IMR-90 (cell line): ENCODE measurements at regions not wholly inside any gene's neighbourhood (a gene's known extent, or its start where the extent isn't known, plus 50 kb on each side); places are given as distances from the start of the nearest gene placed in this dataset.

Source experiments
- ATAC-seq: fragments of 200-7000 bp; cut with Tn5 transposase; 2 replicates; pipeline ENCODE4 v1.9.1; 2020; ENCODE audit warnings: low read depth, mild to moderate bottlenecking, moderate library complexity
- BruUV-seq: library from RNA; stranded (reverse); fragments of 400-500 nt; replicated peaks from 2 replicates; lab custom pipeline; 2021; lab: Mats Ljungman, UMichigan
- CTCF ChIA-PET: fragments of 300-600 bp; formaldehyde crosslinking; extraction: SDS; loops from one replicate; lab custom pipeline; 2021; ENCODE audit warnings: antibody characterized with exemption; lab: Yijun Ruan, JAX
- POLR2A ChIA-PET: fragments of 300-600 bp; sonication (Branson Sonifier 250); formaldehyde crosslinking; loops from one replicate; lab custom pipeline; 2022; ENCODE audit warnings: antibody characterized with exemption; ENCODE audit not compliant: unreplicated experiment; lab: Charles Lee
- DNase-seq: peaks from one replicate; pipeline ENCODE4 v3.0.0; 2013
- H2AFZ ChIP-seq: replicated peaks from 2 replicates; pipeline ENCODE3; 2013; ENCODE audit warnings: low read length, mild to moderate bottlenecking; ENCODE audit not compliant: poor library complexity
- H2AK5ac ChIP-seq: 2 replicates; pipeline ENCODE4 v1.6.1; 2013; ENCODE audit warnings: low read depth, low read length, inconsistent platforms
- H2AK9ac ChIP-seq: replicated peaks from 2 replicates; pipeline ENCODE3; 2013; ENCODE audit warnings: mild to moderate bottlenecking, low read depth, low read length, moderate library complexity; ENCODE audit not compliant: poor library complexity
- H2BK120ac ChIP-seq: 2 replicates; pipeline ENCODE4 v1.6.1; 2013; ENCODE audit warnings: low read depth, low read length, inconsistent platforms
- H2BK15ac ChIP-seq: 3 replicates; pipeline ENCODE4 v1.6.1; 2013; ENCODE audit warnings: low read depth, low read length, inconsistent platforms
- H2BK20ac ChIP-seq: 2 replicates; pipeline ENCODE4 v1.6.1; 2013; ENCODE audit warnings: low read depth, mild to moderate bottlenecking, inconsistent platforms, low read length, moderate library complexity
- H2BK5ac ChIP-seq: 2 replicates; pipeline ENCODE4 v1.6.1; 2013; ENCODE audit warnings: mild to moderate bottlenecking, low read depth, low read length, inconsistent platforms; ENCODE audit not compliant: poor library complexity, severe bottlenecking
- H3K14ac ChIP-seq: replicated peaks from 2 replicates; pipeline ENCODE4 v1.6.1; 2013; ENCODE audit warnings: low read depth, low read length, inconsistent platforms
- H3K18ac ChIP-seq: 2 replicates; pipeline ENCODE4 v1.6.1; 2013; ENCODE audit warnings: low read depth, low read length, control low read depth
- H3K23ac ChIP-seq: 2 replicates; pipeline ENCODE4 v1.6.1; 2013; ENCODE audit warnings: low read depth, low read length, inconsistent platforms
- H3K27ac ChIP-seq: 2 replicates; pipeline ENCODE4 v1.5.1; 2013; ENCODE audit warnings: mild to moderate bottlenecking, control low read depth, low read length; ENCODE audit not compliant: insufficient read depth
- H3K27me3 ChIP-seq: 2 replicates; pipeline ENCODE4 v1.6.1; 2013; ENCODE audit warnings: low read length; ENCODE audit not compliant: control insufficient read depth, insufficient read depth
- H3K36me3 ChIP-seq: 2 replicates; pipeline ENCODE4 v1.6.1; 2013; ENCODE audit warnings: low read length, mixed read lengths; ENCODE audit not compliant: control insufficient read depth, insufficient read depth
- H3K4ac ChIP-seq: 2 replicates; pipeline ENCODE4 v1.6.1; 2013; ENCODE audit warnings: low read depth, low read length, inconsistent platforms
- H3K4me1 ChIP-seq: 2 replicates; pipeline ENCODE4 v1.6.1; 2013; ENCODE audit warnings: low read length, mixed read lengths; ENCODE audit not compliant: control insufficient read depth, insufficient read depth
- H3K4me2 ChIP-seq: 2 replicates; pipeline ENCODE4 v1.6.1; 2013; ENCODE audit warnings: low read depth, mild to moderate bottlenecking, control low read depth, low read length, moderate library complexity
- H3K4me3 ChIP-seq: 2 replicates; pipeline ENCODE4 v1.5.1; 2013; ENCODE audit warnings: low read depth, mild to moderate bottlenecking, control low read depth, low read length, moderate library complexity; ENCODE audit not compliant: insufficient read depth
- H3K56ac ChIP-seq: 2 replicates; pipeline ENCODE4 v1.6.1; 2013; ENCODE audit warnings: low read length, inconsistent platforms; ENCODE audit not compliant: insufficient read depth; ENCODE audit errors: extremely low read depth
- H3K79me1 ChIP-seq, 2 experiments: 2 replicates each; pipeline ENCODE4 v1.6.1; 2013; ENCODE audit warnings: low read length in 2 of 2, inconsistent platforms in 1 of 2, low read depth in 1 of 2
- H3K9ac ChIP-seq: 2 replicates; pipeline ENCODE4 v1.6.1; 2013; ENCODE audit warnings: low read depth, low read length, control low read depth
- H3K9me1 ChIP-seq: 2 replicates; pipeline ENCODE4 v1.6.1; 2013; ENCODE audit warnings: low read length, inconsistent platforms; ENCODE audit not compliant: insufficient read depth
- H3K9me3 ChIP-seq: 2 replicates; pipeline ENCODE4 v1.6.1; 2013; ENCODE audit warnings: low read length; ENCODE audit not compliant: control insufficient read depth, insufficient read depth
- H4K20me1 ChIP-seq: 2 replicates; pipeline ENCODE4 v1.6.1; 2013; ENCODE audit warnings: low read length, inconsistent platforms; ENCODE audit not compliant: insufficient read depth
- H4K5ac ChIP-seq: 2 replicates; pipeline ENCODE4 v1.6.1; 2013; ENCODE audit warnings: mild to moderate bottlenecking, low read depth, low read length, control low read depth
- H4K8ac ChIP-seq, 2 experiments: 2 replicates each; pipeline ENCODE4 v1.6.1; 2013; ENCODE audit warnings: low read depth in 2 of 2, low read length in 2 of 2, control low read depth in 1 of 2, inconsistent platforms in 1 of 2
- H4K91ac ChIP-seq: 2 replicates; pipeline ENCODE4 v1.6.1; 2013; ENCODE audit warnings: low read depth, low read length, inconsistent platforms; ENCODE audit not compliant: insufficient read depth
- BHLHE40 ChIP-seq: fragments of 150-350 bp; IDR thresholded peaks from 2 replicates; pipeline ENCODE4 v1.6.1; 2016; ENCODE audit warnings: mild to moderate bottlenecking, low read depth, low read length
- CEBPB ChIP-seq: IDR thresholded peaks from 2 replicates; pipeline ENCODE4 v1.6.1; 2012; ENCODE audit warnings: low read depth, low read length, improper control_type of control experiment
- CHD1 ChIP-seq: IDR thresholded peaks from 2 replicates; pipeline ENCODE4 v1.6.1; 2012; ENCODE audit warnings: low read depth, low read length, improper control_type of control experiment
- MAFK ChIP-seq: IDR thresholded peaks from 2 replicates; pipeline ENCODE4 v1.6.1; 2012; ENCODE audit warnings: low read depth, low read length, improper control_type of control experiment
- MXI1 ChIP-seq: IDR thresholded peaks from 2 replicates; pipeline ENCODE4 v1.6.1; 2012; ENCODE audit warnings: low read depth, mild to moderate bottlenecking, low read length, moderate library complexity, borderline replicate concordance
- POLR2A ChIP-seq: IDR thresholded peaks from 2 replicates; pipeline ENCODE4 v1.6.1; 2012; ENCODE audit warnings: mild to moderate bottlenecking, low read depth, low read length
- RAD21 ChIP-seq: IDR thresholded peaks from 2 replicates; pipeline ENCODE4 v1.6.1; 2012; ENCODE audit warnings: low read length, improper control_type of control experiment
- RFX5 ChIP-seq: IDR thresholded peaks from 2 replicates; pipeline ENCODE4 v1.8.0; 2012; ENCODE audit warnings: low read depth, mild to moderate bottlenecking, low read length, moderate library complexity
- SMC3 ChIP-seq: fragments of 150-350 bp; IDR thresholded peaks from 2 replicates; pipeline ENCODE4 v1.6.1; 2016; ENCODE audit warnings: low read depth, mild to moderate bottlenecking, antibody characterized with exemption, low read length, moderate library complexity
- WGBS, 2 experiments: methylation state at CpG; one replicate each; pipeline versions ENCODE4 v1.1.5 to v1.1.7; 2013; ENCODE audit warnings: missing lambda C conversion rate in 2 of 2; ENCODE audit not compliant: insufficient read length in 1 of 2; ENCODE audit errors: extremely low coverage in 2 of 2; 5-methylcytosine and 5-hydroxymethylcytosine counted together
- dilution Hi-C: fragments of 300-500 bp; cut with HindIII; formaldehyde crosslinking; loops from one replicate; pipeline ENCODE4 v1.14.3; 2018; ENCODE audit warnings: low sequenced_read_pairs; ENCODE audit not compliant: unreplicated experiment
- in situ Hi-C: fragments of 300-500 bp; cut with MboI; formaldehyde crosslinking; loops from 3 replicates; pipeline ENCODE4 v1.14.3; 2019; ENCODE audit warnings: low sequenced_read_pairs, inconsistent platforms, mixed read lengths
- intact Hi-C: fragments of 100-400 bp; cut with micrococcal nuclease; formaldehyde crosslinking; loops from 2 replicates; pipeline ENCODE4 v1.10.0; 2022
- TF ChIP-seq, protein P1 (sequence below): conservative IDR thresholded peaks from 2 replicates; pipeline ENCODE4 v1.5.1; 2012; ENCODE audit warnings: mild to moderate bottlenecking, low read depth, low read length, improper control_type of control experiment
- TF ChIP-seq, protein P2 (sequence below): fragments of 150-350 bp; IDR thresholded peaks from 2 replicates; pipeline ENCODE4 v1.6.1; 2017; ENCODE audit warnings: mild to moderate bottlenecking, antibody characterized with exemption, low read length, low read depth
- TF ChIP-seq, protein P3 (sequence below): fragments of 150-350 bp; IDR thresholded peaks from 2 replicates; pipeline ENCODE4 v1.6.1; 2016; ENCODE audit warnings: low read depth, mild to moderate bottlenecking, low read length, moderate library complexity, borderline replicate concordance

DNA sequence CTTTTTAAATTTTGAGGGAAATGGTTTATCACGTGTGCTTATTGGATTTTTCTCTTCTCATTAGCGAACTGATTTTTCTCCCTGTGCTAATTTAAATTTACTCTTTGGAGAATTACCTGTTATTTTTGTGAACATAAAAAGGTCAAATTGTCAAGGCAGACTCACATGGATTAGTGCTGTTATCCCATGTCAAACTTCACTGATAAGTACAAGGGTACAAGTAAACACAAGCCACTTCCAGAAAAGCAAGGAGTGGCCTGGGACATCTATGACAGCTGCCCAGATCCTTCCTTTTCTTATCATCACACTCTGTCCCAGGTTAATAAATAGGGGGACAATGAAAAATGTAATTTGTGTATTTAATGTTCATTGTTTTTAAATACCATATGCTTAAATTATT is 901.2 kb downstream of the LTN1 start:
- ChIA-PET CTCF (no interaction called here), POLR2A (no interaction called here)
- TF ChIP-seq CEBPB (no peak), RAD21 (no peak), RFX5 (no peak), MAFK (no peak), BHLHE40 (no peak), CHD1 (no peak), SMC3 (no peak), MXI1 (no peak), POLR2A (no peak)
- TF ChIP-seq, protein P1, sequence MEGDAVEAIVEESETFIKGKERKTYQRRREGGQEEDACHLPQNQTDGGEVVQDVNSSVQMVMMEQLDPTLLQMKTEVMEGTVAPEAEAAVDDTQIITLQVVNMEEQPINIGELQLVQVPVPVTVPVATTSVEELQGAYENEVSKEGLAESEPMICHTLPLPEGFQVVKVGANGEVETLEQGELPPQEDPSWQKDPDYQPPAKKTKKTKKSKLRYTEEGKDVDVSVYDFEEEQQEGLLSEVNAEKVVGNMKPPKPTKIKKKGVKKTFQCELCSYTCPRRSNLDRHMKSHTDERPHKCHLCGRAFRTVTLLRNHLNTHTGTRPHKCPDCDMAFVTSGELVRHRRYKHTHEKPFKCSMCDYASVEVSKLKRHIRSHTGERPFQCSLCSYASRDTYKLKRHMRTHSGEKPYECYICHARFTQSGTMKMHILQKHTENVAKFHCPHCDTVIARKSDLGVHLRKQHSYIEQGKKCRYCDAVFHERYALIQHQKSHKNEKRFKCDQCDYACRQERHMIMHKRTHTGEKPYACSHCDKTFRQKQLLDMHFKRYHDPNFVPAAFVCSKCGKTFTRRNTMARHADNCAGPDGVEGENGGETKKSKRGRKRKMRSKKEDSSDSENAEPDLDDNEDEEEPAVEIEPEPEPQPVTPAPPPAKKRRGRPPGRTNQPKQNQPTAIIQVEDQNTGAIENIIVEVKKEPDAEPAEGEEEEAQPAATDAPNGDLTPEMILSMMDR: no peak
- TF ChIP-seq, protein P2, sequence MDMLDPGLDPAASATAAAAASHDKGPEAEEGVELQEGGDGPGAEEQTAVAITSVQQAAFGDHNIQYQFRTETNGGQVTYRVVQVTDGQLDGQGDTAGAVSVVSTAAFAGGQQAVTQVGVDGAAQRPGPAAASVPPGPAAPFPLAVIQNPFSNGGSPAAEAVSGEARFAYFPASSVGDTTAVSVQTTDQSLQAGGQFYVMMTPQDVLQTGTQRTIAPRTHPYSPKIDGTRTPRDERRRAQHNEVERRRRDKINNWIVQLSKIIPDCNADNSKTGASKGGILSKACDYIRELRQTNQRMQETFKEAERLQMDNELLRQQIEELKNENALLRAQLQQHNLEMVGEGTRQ: no peak
- TF ChIP-seq, protein P3, sequence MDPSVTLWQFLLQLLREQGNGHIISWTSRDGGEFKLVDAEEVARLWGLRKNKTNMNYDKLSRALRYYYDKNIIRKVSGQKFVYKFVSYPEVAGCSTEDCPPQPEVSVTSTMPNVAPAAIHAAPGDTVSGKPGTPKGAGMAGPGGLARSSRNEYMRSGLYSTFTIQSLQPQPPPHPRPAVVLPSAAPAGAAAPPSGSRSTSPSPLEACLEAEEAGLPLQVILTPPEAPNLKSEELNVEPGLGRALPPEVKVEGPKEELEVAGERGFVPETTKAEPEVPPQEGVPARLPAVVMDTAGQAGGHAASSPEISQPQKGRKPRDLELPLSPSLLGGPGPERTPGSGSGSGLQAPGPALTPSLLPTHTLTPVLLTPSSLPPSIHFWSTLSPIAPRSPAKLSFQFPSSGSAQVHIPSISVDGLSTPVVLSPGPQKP: no peak
- Histone ChIP-seq H3K18ac (no peak overlapping the region; the same call in 1 of the 2 replicates), H3K14ac (no peak overlapping the region), H2AK5ac (no peak overlapping the region), H3K79me1 (no peaks in the 10 kb centered on the region), H2BK15ac (no peak overlapping the region), H2BK20ac (no peak overlapping the region), H2BK5ac (no peak overlapping the region), H3K23ac (no peak overlapping the region), H4K5ac (no peak overlapping the region), H3K27me3 (no peaks in the 10 kb centered on the region), H3K9me1 (0 out of 2 replicates have a peak, but pooled peaks cover 4% of the 10 kb centered on the region), H3K4ac (no peak overlapping the region), H3K36me3 (no peaks in the 10 kb centered on the region), H2AK9ac (no peak overlapping the region), H2BK120ac (no peak overlapping the region), H4K91ac (no peak overlapping the region), H3K56ac (no peak overlapping the region), H2AFZ (no peak overlapping the region), H3K9me3 (no peaks in the 10 kb centered on the region), H3K4me2 (no peak overlapping the region), H3K9ac (no peak overlapping the region), H3K4me1 (no peaks in the 10 kb centered on the region), H3K27ac (no peak overlapping the region), H4K20me1 (no peaks in the 10 kb centered on the region), H4K8ac (no peak overlapping the region), H3K4me3 (no peak overlapping the region)
- WGBS, 2 experiments: no CpG with 5 or more reads among the region's 2 CpGs
- ATAC-seq: no peak
- no peak for DNase-seq
- intact Hi-C loops (no loop called here), dilution Hi-C loops (no loop called here), in situ Hi-C loops (no loop called here)
- BruUV-seq: no TSS peak
